ENCODE measurements at regions not wholly inside any gene's neighbourhood (a gene's known extent, or its start where the extent isn't known, plus 50 kb on each side); places are given as distances from the start of the nearest gene placed in this dataset.
"Not testable (repeated sequence)": the region's sequence is repeated elsewhere in the genome, so short reads cannot be mapped to it uniquely, and the experiment has no call there.

- H3K36me3 ChIP-seq (ENCODE audit: low read length) = no peaks in the 10 kb centered on the region
- H3K27me3 ChIP-seq (ENCODE audit: low read length) = no peaks in the 10 kb centered on the region
- H3K9me3 ChIP-seq (ENCODE audit: insufficient read depth, low read length) = no peaks in the 10 kb centered on the region
- TF ChIP-seq CTCF (IDR thresholded peaks at IDR 0.05; ENCODE audit: insufficient read depth, low read length, poor library complexity, severe bottlenecking) = no peak
- TF ChIP-seq EZH2phosphoT487 (conservative IDR thresholded peaks at IDR 0.05; ENCODE audit: low read length) = no peak
- H3K4me2 ChIP-seq (ENCODE audit: low read depth, low read length, poor library complexity, severe bottlenecking) = no peak overlapping the region
- no peaks in the 10 kb centered on the region for H3K79me2 ChIP-seq (ENCODE audit: insufficient read depth, low read length)
- H3K9ac ChIP-seq (ENCODE audit: low read length) = no peak overlapping the region
- no peaks in the 10 kb centered on the region for H3K9me2 ChIP-seq (replicated peaks; ENCODE audit: insufficient read depth, low read length)
- no peak overlapping the region for H2AFZ ChIP-seq (ENCODE audit: low read depth, low read length, severe bottlenecking)
- no peaks in the 10 kb centered on the region for H3F3A ChIP-seq (ENCODE audit: insufficient read depth)
- H4K20me1 ChIP-seq (ENCODE audit: low read depth, low read length) = no peaks in the 10 kb centered on the region
- no peak overlapping the region for H3K4me3 ChIP-seq (ENCODE audit: insufficient read depth, low read length, poor library complexity, severe bottlenecking)
- no peak overlapping the region for H3K27ac ChIP-seq (ENCODE audit: low read depth, low read length)
Measured at GRCh38 chr15:91414124-91414523, 314.1 kb downstream of the SV2B start.

GRCh38 chr15:91415258-91415657, 315.2 kb downstream of the SV2B start:
- H3K36me3 ChIP-seq (ENCODE audit: low read length); H3K27ac ChIP-seq (ENCODE audit: low read depth, low read length); H3K9me2 ChIP-seq (replicated peaks; ENCODE audit: insufficient read depth, low read length); H3K4me2 ChIP-seq (ENCODE audit: low read depth, low read length, poor library complexity, severe bottlenecking); H3K27me3 ChIP-seq (ENCODE audit: low read length); H4K20me1 ChIP-seq (ENCODE audit: low read depth, low read length); H3F3A ChIP-seq (ENCODE audit: insufficient read depth); H3K9ac ChIP-seq (ENCODE audit: low read length); H2AFZ ChIP-seq (ENCODE audit: low read depth, low read length, severe bottlenecking); H3K79me2 ChIP-seq (ENCODE audit: insufficient read depth, low read length); H3K4me3 ChIP-seq (ENCODE audit: insufficient read depth, low read length, poor library complexity, severe bottlenecking); H3K9me3 ChIP-seq (ENCODE audit: insufficient read depth, low read length): not testable (repeated sequence)

GRCh38 chr15:91420689-91421088, 320.6 kb downstream of the SV2B start:
- H3K36me3 ChIP-seq (ENCODE audit: low read length) = no peaks in the 10 kb centered on the region
- TF ChIP-seq CTCF (IDR thresholded peaks at IDR 0.05; ENCODE audit: insufficient read depth, low read length, poor library complexity, severe bottlenecking) (no peak), EZH2phosphoT487 (conservative IDR thresholded peaks at IDR 0.05; ENCODE audit: low read length) (no peak)
- no peaks in the 10 kb centered on the region for H3K79me2 ChIP-seq (ENCODE audit: insufficient read depth, low read length)
- H3K27ac ChIP-seq (ENCODE audit: low read depth, low read length) = no peak overlapping the region
- H2AFZ ChIP-seq (ENCODE audit: low read depth, low read length, severe bottlenecking) = no peak overlapping the region
- no peaks in the 10 kb centered on the region for H4K20me1 ChIP-seq (ENCODE audit: low read depth, low read length)
- no peaks in the 10 kb centered on the region for H3K27me3 ChIP-seq (ENCODE audit: low read length)
- H3K9me3 ChIP-seq (ENCODE audit: insufficient read depth, low read length) = no peaks in the 10 kb centered on the region
- H3F3A ChIP-seq (ENCODE audit: insufficient read depth) = no peaks in the 10 kb centered on the region
- H3K9me2 ChIP-seq (replicated peaks; ENCODE audit: insufficient read depth, low read length) = no peaks in the 10 kb centered on the region
- no peak overlapping the region for H3K9ac ChIP-seq (ENCODE audit: low read length)
- no peak overlapping the region for H3K4me3 ChIP-seq (ENCODE audit: insufficient read depth, low read length, poor library complexity, severe bottlenecking)
- H3K4me2 ChIP-seq (ENCODE audit: low read depth, low read length, poor library complexity, severe bottlenecking) = no peak overlapping the region

GRCh38 chr15:91422797-91423196, 322.7 kb downstream of the SV2B start:
- Histone ChIP-seq H3K4me3 (ENCODE audit: insufficient read depth, low read length, poor library complexity, severe bottlenecking) (no peak overlapping the region), H3F3A (ENCODE audit: insufficient read depth) (no peaks in the 10 kb centered on the region), H3K27ac (ENCODE audit: low read depth, low read length) (no peak overlapping the region), H2AFZ (ENCODE audit: low read depth, low read length, severe bottlenecking) (no peak overlapping the region), H3K4me2 (ENCODE audit: low read depth, low read length, poor library complexity, severe bottlenecking) (no peak overlapping the region), H3K79me2 (ENCODE audit: insufficient read depth, low read length) (no peaks in the 10 kb centered on the region), H3K36me3 (ENCODE audit: low read length) (no peaks in the 10 kb centered on the region), H4K20me1 (ENCODE audit: low read depth, low read length) (no peaks in the 10 kb centered on the region), H3K9me3 (ENCODE audit: insufficient read depth, low read length) (no peaks in the 10 kb centered on the region), H3K9me2 (replicated peaks; ENCODE audit: insufficient read depth, low read length) (no peaks in the 10 kb centered on the region), H3K27me3 (ENCODE audit: low read length) (no peaks in the 10 kb centered on the region), H3K9ac (ENCODE audit: low read length) (no peak overlapping the region)
- no peak for TF ChIP-seq CTCF (IDR thresholded peaks at IDR 0.05; ENCODE audit: insufficient read depth, low read length, poor library complexity, severe bottlenecking)
- no peak for TF ChIP-seq EZH2phosphoT487 (conservative IDR thresholded peaks at IDR 0.05; ENCODE audit: low read length)

All from SU-DHL-6 (cell line).